Sigmoid colon (tissue), 4 donors: ENCODE measurements at regions not wholly inside any gene's neighbourhood (a gene's known extent, or its start where the extent isn't known, plus 50 kb on each side); places are given as distances from the start of the nearest gene placed in this dataset.

Source experiments
- EP300 ChIP-seq, 4 donors: sonication (generic); formaldehyde crosslinking; IDR thresholded peaks; one replicate each; pipeline ENCODE4 v1.6.1; 2017; ENCODE audit warnings: antibody characterized with exemption in 4 of 4
- POLR2A ChIP-seq, 2 donors: fragments of 450-650 bp; IDR thresholded peaks; one replicate each; pipeline ENCODE4 v1.6.1; 2016; ENCODE audit warnings: antibody characterized with exemption in 2 of 2, mild to moderate bottlenecking in 2 of 2, moderate library complexity in 2 of 2
- TF ChIP-seq, protein P1 (sequence below), 4 experiments: fragments of 450-650 bp in 3 of 4; fragments of 200-600 bp in 1 of 4; IDR thresholded peaks; one replicate each; pipeline ENCODE4 v1.5.1; 2016 to 2019; ENCODE audit warnings: antibody characterized with exemption in 4 of 4, mild to moderate bottlenecking in 3 of 4, moderate library complexity in 2 of 4

DNA sequence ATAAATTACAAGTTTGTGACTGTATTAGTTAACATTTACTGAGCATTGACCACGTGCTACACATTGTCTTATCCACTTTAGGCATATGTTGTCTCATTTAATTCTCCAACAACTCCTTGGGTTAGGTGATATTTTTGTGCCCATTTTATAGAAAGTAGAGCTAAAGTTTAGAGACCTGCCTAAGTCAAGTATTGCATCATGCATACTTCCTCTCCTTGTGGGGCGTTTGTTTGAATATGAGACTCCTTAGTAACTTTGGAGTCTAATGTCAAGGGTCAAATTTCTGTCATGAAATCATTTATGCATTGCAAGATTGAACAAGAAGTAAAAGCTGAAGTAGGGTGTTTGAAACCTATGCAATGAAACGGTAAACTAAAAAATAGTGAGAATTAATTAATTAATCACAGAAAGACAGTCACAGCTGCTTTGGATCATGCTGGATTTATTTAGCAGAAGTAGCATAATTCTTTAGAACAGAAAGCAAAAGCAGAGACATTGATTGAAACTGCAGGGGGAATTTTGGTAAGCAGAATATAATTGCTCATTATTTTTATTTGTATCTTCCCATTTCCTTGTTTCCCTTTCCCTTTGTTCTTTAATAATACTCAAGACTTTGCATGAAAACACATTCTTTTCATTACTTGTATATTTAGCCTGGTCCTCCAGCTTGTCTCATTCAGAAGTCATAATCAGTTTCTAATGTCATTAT lies 1374.4 kb upstream of the GJE1 start:
- TF ChIP-seq POLR2A (IDR thresholded peaks at IDR 0.05): no peak
- TF ChIP-seq EP300 (IDR thresholded peaks at IDR 0.05): no peak
- TF ChIP-seq, protein P1, sequence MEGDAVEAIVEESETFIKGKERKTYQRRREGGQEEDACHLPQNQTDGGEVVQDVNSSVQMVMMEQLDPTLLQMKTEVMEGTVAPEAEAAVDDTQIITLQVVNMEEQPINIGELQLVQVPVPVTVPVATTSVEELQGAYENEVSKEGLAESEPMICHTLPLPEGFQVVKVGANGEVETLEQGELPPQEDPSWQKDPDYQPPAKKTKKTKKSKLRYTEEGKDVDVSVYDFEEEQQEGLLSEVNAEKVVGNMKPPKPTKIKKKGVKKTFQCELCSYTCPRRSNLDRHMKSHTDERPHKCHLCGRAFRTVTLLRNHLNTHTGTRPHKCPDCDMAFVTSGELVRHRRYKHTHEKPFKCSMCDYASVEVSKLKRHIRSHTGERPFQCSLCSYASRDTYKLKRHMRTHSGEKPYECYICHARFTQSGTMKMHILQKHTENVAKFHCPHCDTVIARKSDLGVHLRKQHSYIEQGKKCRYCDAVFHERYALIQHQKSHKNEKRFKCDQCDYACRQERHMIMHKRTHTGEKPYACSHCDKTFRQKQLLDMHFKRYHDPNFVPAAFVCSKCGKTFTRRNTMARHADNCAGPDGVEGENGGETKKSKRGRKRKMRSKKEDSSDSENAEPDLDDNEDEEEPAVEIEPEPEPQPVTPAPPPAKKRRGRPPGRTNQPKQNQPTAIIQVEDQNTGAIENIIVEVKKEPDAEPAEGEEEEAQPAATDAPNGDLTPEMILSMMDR (IDR thresholded peaks at IDR 0.05): no peak
